Left ventricle myocardium inferior (tissue), 1 donor: ENCODE measurements at regions not wholly inside any gene's neighbourhood (a gene's known extent, or its start where the extent isn't known, plus 50 kb on each side); places are given as distances from the start of the nearest gene placed in this dataset.
A peak's percentile ranks its signal among the peaks of the same experiment; 100 is the strongest.

ENCODE experiments used
- DNase-seq: peaks from one replicate; pipeline ENCODE4 v3.0.0-alpha.2; 2020
- H3K27ac ChIP-seq: fragments of 200-600 bp; replicated peaks from 2 replicates; pipeline ENCODE4 v1.8.0; 2021
- H3K27me3 ChIP-seq: fragments of 200-600 bp; 2 replicates; pipeline ENCODE4 v1.8.0; 2021; ENCODE audit warnings: low read depth
- H3K36me3 ChIP-seq: fragments of 200-600 bp; 2 replicates; pipeline ENCODE4 v1.8.0; 2021
- H3K4me1 ChIP-seq: fragments of 200-600 bp; 2 replicates; pipeline ENCODE4 v1.8.0; 2021
- H3K4me3 ChIP-seq: fragments of 200-600 bp; 2 replicates; pipeline ENCODE4 v1.8.0; 2021; ENCODE audit warnings: mild to moderate bottlenecking, moderate library complexity
- H3K9me3 ChIP-seq: fragments of 200-600 bp; replicated peaks from 2 replicates; pipeline ENCODE4 v1.8.0; 2021
- CTCF ChIP-seq: fragments of 200-600 bp; IDR thresholded peaks from 2 replicates; pipeline ENCODE4 v1.8.0; 2021; ENCODE audit warnings: antibody characterized with exemption, mild to moderate bottlenecking, borderline replicate concordance
- intact Hi-C: fragments of 100-400 bp; cut with micrococcal nuclease; formaldehyde crosslinking; loops from one replicate; pipeline ENCODE4 v1.11.0; 2022
- donor health status: DM: no; HTN: yes; CAD: no; lungs with severe emphysema.

GRCh38 chr7:35419391-35419755 lies 165.5 kb upstream of the TBX20 start:
- TF ChIP-seq CTCF: no peak
- H3K4me3 ChIP-seq: no peak overlapping the region
- no peak for DNase-seq
- H3K9me3 ChIP-seq: peaks cover 3% of the 10 kb centered on the region
- intact Hi-C loops: no loop called here
- H3K4me1 ChIP-seq: peaks cover 50% of the 10 kb centered on the region
- H3K27ac ChIP-seq: peak overlapping the region; percentile 54
- H3K36me3 ChIP-seq: no peaks in the 10 kb centered on the region
- H3K27me3 ChIP-seq: no peaks in the 10 kb centered on the region

GRCh38 chr7:35418716-35419390 lies 165.0 kb upstream of the TBX20 start:
- H3K9me3 ChIP-seq: no peaks in the 10 kb centered on the region
- no peak for DNase-seq
- no peak overlapping the region for H3K4me3 ChIP-seq
- intact Hi-C loops: no loop called here
- H3K36me3 ChIP-seq: no peaks in the 10 kb centered on the region
- no peaks in the 10 kb centered on the region for H3K27me3 ChIP-seq
- peaks cover 55% of the 10 kb centered on the region for H3K4me1 ChIP-seq
- TF ChIP-seq CTCF: no peak
- peak overlapping the region; percentile 54 for H3K27ac ChIP-seq

- Histone ChIP-seq H3K4me3 (no peak overlapping the region), H3K36me3 (no peaks in the 10 kb centered on the region), H3K27ac (peak overlapping the region; percentile 74), H3K4me1 (peaks cover 55% of the 10 kb centered on the region), H3K9me3 (no peaks in the 10 kb centered on the region), H3K27me3 (no peaks in the 10 kb centered on the region)
- intact Hi-C loops: no loop called here
- TF ChIP-seq CTCF: no peak
- no peak for DNase-seq
These were observed 162.7 kb upstream of the TBX20 start for GRCh38 chr7:35416568-35416967.

GRCh38 chr7:35415411-35415822 lies 161.5 kb upstream of the TBX20 start:
- peaks cover 46% of the 10 kb centered on the region for H3K4me1 ChIP-seq
- intact Hi-C loops: no loop called here
- no peaks in the 10 kb centered on the region for H3K36me3 ChIP-seq
- H3K27me3 ChIP-seq: peaks cover 1% of the 10 kb centered on the region
- no peak overlapping the region for H3K4me3 ChIP-seq
- peak overlapping the region; percentile 74 for H3K27ac ChIP-seq
- TF ChIP-seq CTCF: no peak
- DNase-seq: peak; percentile 84
- H3K9me3 ChIP-seq: no peaks in the 10 kb centered on the region

- Histone ChIP-seq H3K4me3 (no peak overlapping the region), H3K4me1 (peaks cover 30% of the 10 kb centered on the region), H3K27me3 (peaks cover 6% of the 10 kb centered on the region), H3K9me3 (no peaks in the 10 kb centered on the region), H3K27ac (peak overlapping the region; percentile 52), H3K36me3 (no peaks in the 10 kb centered on the region)
- intact Hi-C loops: no loop called here
- DNase-seq: no peak
- no peak for TF ChIP-seq CTCF
These were observed 157.4 kb upstream of the TBX20 start for GRCh38 chr7:35411331-35411730.
